HepG2 (cell line): ENCODE measurements at regions not wholly inside any gene's neighbourhood (a gene's known extent, or its start where the extent isn't known, plus 50 kb on each side); places are given as distances from the start of the nearest gene placed in this dataset.

Experiments used
- DPF2 ChIP-seq: sonication (generic); formaldehyde crosslinking; IDR thresholded peaks from 2 replicates; pipeline ENCODE4 v1.4.0; 2020; ENCODE audit warnings: mild to moderate bottlenecking, low read depth, missing genetic modification reagents, borderline replicate concordance
- JUN ChIP-seq: sonication (generic); formaldehyde crosslinking; IDR thresholded peaks from 2 replicates; pipeline ENCODE4 v1.4.0; 2020; ENCODE audit warnings: mild to moderate bottlenecking, missing genetic modification reagents
- KDM5B ChIP-seq: sonication (generic); formaldehyde crosslinking; IDR thresholded peaks from 2 replicates; pipeline ENCODE4 v1.4.0; 2020; ENCODE audit warnings: missing genetic modification reagents, mild to moderate bottlenecking, borderline replicate concordance
- ZNF326 ChIP-seq: sonication (generic); formaldehyde crosslinking; IDR thresholded peaks from 2 replicates; pipeline ENCODE4 v1.4.0; 2020; ENCODE audit warnings: missing genetic modification reagents, borderline replicate concordance
- TF ChIP-seq, protein P1 (sequence below): sonication (generic); formaldehyde crosslinking; IDR thresholded peaks from 2 replicates; pipeline ENCODE4 v1.5.0; 2020; ENCODE audit warnings: mild to moderate bottlenecking, missing genetic modification reagents, borderline replicate concordance
- TF ChIP-seq, protein P2 (sequence below): sonication (generic); formaldehyde crosslinking; IDR thresholded peaks from 2 replicates; pipeline ENCODE4 v1.5.0; 2020; ENCODE audit warnings: mild to moderate bottlenecking, missing genetic modification reagents

DNA sequence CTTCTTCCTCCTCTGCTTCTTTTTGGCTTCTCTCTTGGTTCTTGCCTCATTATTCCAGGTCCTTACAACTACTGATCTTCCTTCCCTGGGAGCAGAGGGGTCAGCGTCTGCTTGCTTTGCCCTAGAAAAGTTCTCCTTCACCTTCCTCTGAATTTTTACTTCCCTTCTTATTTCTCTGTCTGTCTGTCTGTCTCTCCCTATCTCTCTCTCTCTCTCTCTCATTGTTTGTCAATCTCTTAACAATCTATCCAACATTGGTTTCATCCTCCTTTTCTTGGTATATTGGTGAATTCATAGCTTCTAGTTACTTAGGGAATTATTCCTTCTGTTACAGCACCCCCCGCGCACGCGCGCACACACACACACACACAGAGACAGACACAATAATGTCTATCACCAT is 559.1 kb downstream of the MN1 start (continued):
- TF ChIP-seq, protein P1, sequence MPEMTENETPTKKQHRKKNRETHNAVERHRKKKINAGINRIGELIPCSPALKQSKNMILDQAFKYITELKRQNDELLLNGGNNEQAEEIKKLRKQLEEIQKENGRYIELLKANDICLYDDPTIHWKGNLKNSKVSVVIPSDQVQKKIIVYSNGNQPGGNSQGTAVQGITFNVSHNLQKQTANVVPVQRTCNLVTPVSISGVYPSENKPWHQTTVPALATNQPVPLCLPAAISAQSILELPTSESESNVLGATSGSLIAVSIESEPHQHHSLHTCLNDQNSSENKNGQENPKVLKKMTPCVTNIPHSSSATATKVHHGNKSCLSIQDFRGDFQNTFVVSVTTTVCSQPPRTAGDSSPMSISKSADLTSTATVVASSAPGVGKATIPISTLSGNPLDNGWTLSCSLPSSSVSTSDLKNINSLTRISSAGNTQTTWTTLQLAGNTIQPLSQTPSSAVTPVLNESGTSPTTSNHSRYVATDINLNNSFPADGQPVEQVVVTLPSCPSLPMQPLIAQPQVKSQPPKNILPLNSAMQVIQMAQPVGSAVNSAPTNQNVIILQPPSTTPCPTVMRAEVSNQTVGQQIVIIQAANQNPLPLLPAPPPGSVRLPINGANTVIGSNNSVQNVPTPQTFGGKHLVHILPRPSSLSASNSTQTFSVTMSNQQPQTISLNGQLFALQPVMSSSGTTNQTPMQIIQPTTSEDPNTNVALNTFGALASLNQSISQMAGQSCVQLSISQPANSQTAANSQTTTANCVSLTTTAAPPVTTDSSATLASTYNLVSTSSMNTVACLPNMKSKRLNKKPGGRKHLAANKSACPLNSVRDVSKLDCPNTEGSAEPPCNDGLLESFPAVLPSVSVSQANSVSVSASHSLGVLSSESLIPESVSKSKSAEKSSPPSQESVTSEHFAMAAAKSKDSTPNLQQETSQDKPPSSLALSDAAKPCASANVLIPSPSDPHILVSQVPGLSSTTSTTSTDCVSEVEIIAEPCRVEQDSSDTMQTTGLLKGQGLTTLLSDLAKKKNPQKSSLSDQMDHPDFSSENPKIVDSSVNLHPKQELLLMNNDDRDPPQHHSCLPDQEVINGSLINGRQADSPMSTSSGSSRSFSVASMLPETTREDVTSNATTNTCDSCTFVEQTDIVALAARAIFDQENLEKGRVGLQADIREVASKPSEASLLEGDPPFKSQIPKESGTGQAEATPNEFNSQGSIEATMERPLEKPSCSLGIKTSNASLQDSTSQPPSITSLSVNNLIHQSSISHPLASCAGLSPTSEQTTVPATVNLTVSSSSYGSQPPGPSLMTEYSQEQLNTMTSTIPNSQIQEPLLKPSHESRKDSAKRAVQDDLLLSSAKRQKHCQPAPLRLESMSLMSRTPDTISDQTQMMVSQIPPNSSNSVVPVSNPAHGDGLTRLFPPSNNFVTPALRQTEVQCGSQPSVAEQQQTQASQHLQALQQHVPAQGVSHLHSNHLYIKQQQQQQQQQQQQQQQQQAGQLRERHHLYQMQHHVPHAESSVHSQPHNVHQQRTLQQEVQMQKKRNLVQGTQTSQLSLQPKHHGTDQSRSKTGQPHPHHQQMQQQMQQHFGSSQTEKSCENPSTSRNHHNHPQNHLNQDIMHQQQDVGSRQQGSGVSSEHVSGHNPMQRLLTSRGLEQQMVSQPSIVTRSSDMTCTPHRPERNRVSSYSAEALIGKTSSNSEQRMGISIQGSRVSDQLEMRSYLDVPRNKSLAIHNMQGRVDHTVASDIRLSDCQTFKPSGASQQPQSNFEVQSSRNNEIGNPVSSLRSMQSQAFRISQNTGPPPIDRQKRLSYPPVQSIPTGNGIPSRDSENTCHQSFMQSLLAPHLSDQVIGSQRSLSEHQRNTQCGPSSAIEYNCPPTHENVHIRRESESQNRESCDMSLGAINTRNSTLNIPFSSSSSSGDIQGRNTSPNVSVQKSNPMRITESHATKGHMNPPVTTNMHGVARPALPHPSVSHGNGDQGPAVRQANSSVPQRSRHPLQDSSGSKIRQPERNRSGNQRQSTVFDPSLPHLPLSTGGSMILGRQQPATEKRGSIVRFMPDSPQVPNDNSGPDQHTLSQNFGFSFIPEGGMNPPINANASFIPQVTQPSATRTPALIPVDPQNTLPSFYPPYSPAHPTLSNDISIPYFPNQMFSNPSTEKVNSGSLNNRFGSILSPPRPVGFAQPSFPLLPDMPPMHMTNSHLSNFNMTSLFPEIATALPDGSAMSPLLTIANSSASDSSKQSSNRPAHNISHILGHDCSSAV = no peak
- TF ChIP-seq JUN (CRISPR knock-in tag) (no peak), KDM5B (no peak), DPF2 (CRISPR knock-in tag) (no peak), ZNF326 (CRISPR knock-in tag) (no peak)
- TF ChIP-seq, protein P2, sequence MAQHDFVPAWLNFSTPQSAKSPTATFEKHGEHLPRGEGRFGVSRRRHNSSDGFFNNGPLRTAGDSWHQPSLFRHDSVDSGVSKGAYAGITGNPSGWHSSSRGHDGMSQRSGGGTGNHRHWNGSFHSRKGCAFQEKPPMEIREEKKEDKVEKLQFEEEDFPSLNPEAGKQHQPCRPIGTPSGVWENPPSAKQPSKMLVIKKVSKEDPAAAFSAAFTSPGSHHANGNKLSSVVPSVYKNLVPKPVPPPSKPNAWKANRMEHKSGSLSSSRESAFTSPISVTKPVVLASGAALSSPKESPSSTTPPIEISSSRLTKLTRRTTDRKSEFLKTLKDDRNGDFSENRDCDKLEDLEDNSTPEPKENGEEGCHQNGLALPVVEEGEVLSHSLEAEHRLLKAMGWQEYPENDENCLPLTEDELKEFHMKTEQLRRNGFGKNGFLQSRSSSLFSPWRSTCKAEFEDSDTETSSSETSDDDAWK (CRISPR knock-in tag) = no peak
